LNCaP clone FGC (cell line): ENCODE measurements at regions not wholly inside any gene's neighbourhood (a gene's known extent, or its start where the extent isn't known, plus 50 kb on each side); places are given as distances from the start of the nearest gene placed in this dataset.
"Not testable (repeated sequence)": the region's sequence is repeated elsewhere in the genome, so short reads cannot be mapped to it uniquely, and the experiment has no call there.

ENCODE experiments used
- DNase-seq: peaks from one replicate; pipeline ENCODE4 v3.0.0-alpha.2; 2011; ENCODE audit warnings: low read depth
- H3K4me3 ChIP-seq: 2 replicates; pipeline ENCODE4 v1.5.1; 2011; ENCODE audit warnings: mild to moderate bottlenecking, low read depth, low read length, control low read depth
- CTCF ChIP-seq: IDR thresholded peaks from 2 replicates; pipeline ENCODE4 v1.5.1; 2012; ENCODE audit warnings: mild to moderate bottlenecking; ENCODE audit not compliant: control insufficient read depth, insufficient read depth; ENCODE audit errors: extremely low read depth

- no peak for TF ChIP-seq CTCF
- H3K4me3 ChIP-seq, result no peak overlapping the region
- DNase-seq, result no peak
Measured at GRCh38 chrX:115702982-115703381, 142.0 kb downstream of the PLS3 start.

GRCh38 chrX:115709039-115709438, 148.1 kb downstream of the PLS3 start:
- H3K4me3 ChIP-seq, result no peak overlapping the region
- TF ChIP-seq CTCF, result no peak
- DNase-seq, result no peak

GRCh38 chrX:115712484-115712883, 151.5 kb downstream of the PLS3 start:
- no peak for TF ChIP-seq CTCF
- no peak for DNase-seq
- no peak overlapping the region for H3K4me3 ChIP-seq

- no peak for TF ChIP-seq CTCF
- H3K4me3 ChIP-seq, result no peak overlapping the region
- DNase-seq, result no peak
Measured at GRCh38 chrX:115713460-115713859, 152.5 kb downstream of the PLS3 start.

GRCh38 chrX:115719171-115719570, 158.2 kb downstream of the PLS3 start:
- no peak for TF ChIP-seq CTCF
- DNase-seq, result no peak
- H3K4me3 ChIP-seq, result no peak overlapping the region

- H3K4me3 ChIP-seq, result not testable (repeated sequence)
Measured at GRCh38 chrX:115722724-115723433, 161.9 kb downstream of the PLS3 start.

GRCh38 chrX:115725370-115725769, 164.4 kb downstream of the PLS3 start:
- not testable (repeated sequence) for DNase-seq, H3K4me3 ChIP-seq

More at GRCh38 chrX:115722724-115723433, 161.9 kb downstream of the PLS3 start:
- DNase-seq, result not testable (repeated sequence)

GRCh38 chrX:115727792-115728732, 167.1 kb downstream of the PLS3 start:
- H3K4me3 ChIP-seq, DNase-seq: not testable (repeated sequence)

- H3K4me3 ChIP-seq, DNase-seq: not testable (repeated sequence)
Measured at GRCh38 chrX:115732530-115732929, 171.6 kb downstream of the PLS3 start.

GRCh38 chrX:115735269-115735668, 174.3 kb downstream of the PLS3 start:
- H3K4me3 ChIP-seq, result peak overlapping the region; percentile 30; the same call in 1 of the 2 replicates
- DNase-seq, result not testable (repeated sequence)
